HEK293T (cell line): ENCODE measurements at regions not wholly inside any gene's neighbourhood (a gene's known extent, or its start where the extent isn't known, plus 50 kb on each side); places are given as distances from the start of the nearest gene placed in this dataset.

Source experiments
- ARNT ChIP-seq: fragments of 450-650 bp; IDR thresholded peaks from 2 replicates; pipeline ENCODE4 v1.6.1; 2017; ENCODE audit warnings: mild to moderate bottlenecking
- BHLHE40 ChIP-seq: fragments of 450-650 bp; IDR thresholded peaks from 2 replicates; pipeline ENCODE4 v1.6.1; 2016; ENCODE audit warnings: mild to moderate bottlenecking, moderate library complexity, borderline replicate concordance
- ELF4 ChIP-seq: fragments of 450-650 bp; IDR thresholded peaks from 2 replicates; pipeline ENCODE4 v1.6.1; 2017; ENCODE audit warnings: antibody characterized with exemption
- FOXK2 ChIP-seq: fragments of 450-650 bp; IDR thresholded peaks from 2 replicates; pipeline ENCODE4 v1.6.1; 2016; ENCODE audit warnings: mild to moderate bottlenecking
- FOXM1 ChIP-seq: fragments of 450-650 bp; IDR thresholded peaks from 2 replicates; pipeline ENCODE4 v1.6.1; 2017; ENCODE audit warnings: mild to moderate bottlenecking, borderline replicate concordance
- SP1 ChIP-seq: fragments of 450-650 bp; IDR thresholded peaks from 2 replicates; pipeline ENCODE4 v1.6.1; 2017

DNA sequence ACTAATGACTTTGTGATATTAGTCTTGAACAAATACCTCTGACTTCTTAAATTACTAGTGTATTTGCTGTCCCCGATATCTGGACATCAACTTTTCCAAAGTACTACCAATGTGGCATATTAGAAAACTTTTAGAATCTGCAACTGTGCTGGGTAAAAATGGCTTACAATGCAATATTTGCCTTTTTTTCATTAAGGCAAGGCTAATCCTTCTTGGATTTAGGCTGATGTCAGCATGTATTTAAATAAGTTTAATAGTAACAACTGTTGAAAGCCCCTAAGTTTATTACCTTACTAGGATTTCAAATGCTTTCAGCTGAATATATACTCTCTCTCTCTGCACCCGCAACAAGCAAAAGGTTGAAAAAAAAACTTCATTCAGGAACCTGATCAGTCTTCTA lies 1232.3 kb downstream of the REEP3 start:
- no peak for TF ChIP-seq FOXM1
- TF ChIP-seq SP1: no peak
- no peak for TF ChIP-seq ELF4
- no peak for TF ChIP-seq ARNT
- TF ChIP-seq FOXK2: no peak
- TF ChIP-seq BHLHE40: no peak
